ENCODE measurements at regions not wholly inside any gene's neighbourhood (a gene's known extent, or its start where the extent isn't known, plus 50 kb on each side); places are given as distances from the start of the nearest gene placed in this dataset.

- no peaks in the 10 kb centered on the region for H3K36me3 ChIP-seq
- intact Hi-C loops (cut with DNase I; ENCODE audit: low total_unique reads): no loop called here
- no peaks in the 10 kb centered on the region for H3K9me3 ChIP-seq
- no peak for DNase-seq
- TF ChIP-seq CTCF (IDR thresholded peaks at IDR 0.05) (no peak), POLR2A (IDR thresholded peaks at IDR 0.05) (no peak)
- H3K4me3 ChIP-seq: no peak overlapping the region
- no peaks in the 10 kb centered on the region for H3K4me1 ChIP-seq
- H3K27me3 ChIP-seq: no peaks in the 10 kb centered on the region
- H3K27ac ChIP-seq: no peak overlapping the region
Measured at GRCh38 chr18:72612894-72613533, 68.9 kb upstream of the CBLN2 start.

GRCh38 chr18:72605376-72605775 is 61.2 kb upstream of the CBLN2 start:
- Histone ChIP-seq H3K36me3 (no peaks in the 10 kb centered on the region), H3K27ac (no peak overlapping the region), H3K4me3 (no peak overlapping the region), H3K27me3 (no peaks in the 10 kb centered on the region), H3K9me3 (no peaks in the 10 kb centered on the region), H3K4me1 (no peaks in the 10 kb centered on the region)
- intact Hi-C loops (cut with DNase I; ENCODE audit: low total_unique reads): no loop called here
- TF ChIP-seq POLR2A (IDR thresholded peaks at IDR 0.05): no peak
- TF ChIP-seq CTCF (IDR thresholded peaks at IDR 0.05): no peak
- no peak for DNase-seq

DNA sequence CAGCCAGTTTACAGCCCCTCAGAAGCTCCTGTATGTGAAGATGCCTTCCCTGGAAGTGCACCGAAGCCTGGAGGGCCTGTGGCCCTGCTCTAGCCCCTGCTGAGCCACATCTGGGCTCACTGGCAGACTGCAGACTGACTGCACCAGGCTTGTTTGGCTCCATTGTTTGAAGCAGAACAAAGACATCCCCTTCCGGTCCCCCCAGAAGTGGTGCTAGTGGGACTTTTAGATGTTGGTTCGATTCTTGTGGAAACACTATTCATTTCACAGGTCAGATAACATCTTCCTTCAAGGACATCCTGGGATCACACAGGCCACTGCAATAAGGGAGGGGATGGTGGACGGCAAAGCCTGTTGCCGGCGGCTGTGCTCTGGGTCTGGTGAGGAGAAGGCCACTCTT is 57.8 kb upstream of the CBLN2 start:
- TF ChIP-seq CTCF (IDR thresholded peaks at IDR 0.05) (no peak), POLR2A (IDR thresholded peaks at IDR 0.05) (no peak)
- Histone ChIP-seq H3K27me3 (no peaks in the 10 kb centered on the region), H3K4me1 (no peaks in the 10 kb centered on the region), H3K27ac (no peak overlapping the region), H3K4me3 (no peak overlapping the region), H3K9me3 (no peaks in the 10 kb centered on the region), H3K36me3 (no peaks in the 10 kb centered on the region)
- DNase-seq: no peak
- intact Hi-C loops (cut with DNase I; ENCODE audit: low total_unique reads): no loop called here

DNA sequence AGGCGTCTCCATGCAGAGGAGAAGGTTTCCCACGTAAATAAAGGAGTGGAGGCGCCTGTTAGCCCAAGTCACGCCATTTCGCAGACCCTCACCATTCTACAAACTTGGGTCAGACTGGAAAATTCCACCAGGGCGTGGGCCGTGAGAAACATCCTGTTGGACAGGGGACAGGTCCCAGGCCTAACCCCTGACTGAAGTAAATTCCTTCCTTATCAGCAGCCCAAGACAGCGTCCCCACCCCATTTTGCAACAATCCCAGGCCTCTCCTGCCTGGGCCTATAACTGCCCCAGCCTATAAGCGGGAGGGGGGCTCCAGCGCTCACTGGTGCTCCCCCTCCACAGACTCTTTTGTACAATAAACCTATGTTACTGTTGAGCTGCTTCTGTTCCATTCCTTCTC is 57.3 kb upstream of the CBLN2 start:
- Histone ChIP-seq H3K27me3 (no peaks in the 10 kb centered on the region), H3K36me3 (no peaks in the 10 kb centered on the region), H3K4me1 (no peaks in the 10 kb centered on the region), H3K9me3 (no peaks in the 10 kb centered on the region), H3K27ac (no peak overlapping the region), H3K4me3 (no peak overlapping the region)
- intact Hi-C loops (cut with DNase I; ENCODE audit: low total_unique reads): no loop called here
- no peak for DNase-seq
- TF ChIP-seq CTCF (IDR thresholded peaks at IDR 0.05) (no peak), POLR2A (IDR thresholded peaks at IDR 0.05) (no peak)
